OCI-LY1 (cell line): ENCODE measurements at regions not wholly inside any gene's neighbourhood (a gene's known extent, or its start where the extent isn't known, plus 50 kb on each side); places are given as distances from the start of the nearest gene placed in this dataset.

Experiments used
- H2AFZ ChIP-seq: fragments of 200-600 bp; sonication (generic), shearing (Covaris generic); 2 replicates; pipeline ENCODE4 v1.6.0; 2014; ENCODE audit warnings: antibody characterized with exemption, mild to moderate bottlenecking, low read length
- H3F3A ChIP-seq: fragments of 200-600 bp; sonication (generic), shearing (Covaris generic); 2 replicates; pipeline ENCODE4 v1.6.0; 2014; ENCODE audit warnings: mild to moderate bottlenecking, antibody characterized with exemption, low read length, moderate library complexity; ENCODE audit not compliant: insufficient read depth
- H3K27ac ChIP-seq: fragments of 200-600 bp; sonication (generic); 2 replicates; pipeline ENCODE4 v1.5.1; 2014; ENCODE audit warnings: low read length, mixed run types, mild to moderate bottlenecking, low read depth; ENCODE audit not compliant: poor library complexity, severe bottlenecking
- H3K27me3 ChIP-seq: fragments of 200-600 bp; sonication (generic); 2 replicates; pipeline ENCODE4 v1.6.0; 2014; ENCODE audit warnings: antibody characterized with exemption, mild to moderate bottlenecking, low read length, moderate library complexity; ENCODE audit not compliant: insufficient read depth
- H3K36me3 ChIP-seq: fragments of 200-600 bp; sonication (generic); 2 replicates; pipeline ENCODE4 v1.6.1; 2014; ENCODE audit warnings: mild to moderate bottlenecking, antibody characterized with exemption, low read length, moderate library complexity, mixed read lengths; ENCODE audit not compliant: insufficient read depth
- H3K4me1 ChIP-seq: fragments of 200-600 bp; sonication (generic); 2 replicates; pipeline ENCODE4 v1.5.1; 2014; ENCODE audit warnings: mild to moderate bottlenecking, low read length, moderate library complexity; ENCODE audit not compliant: insufficient read depth, severe bottlenecking
- H3K4me2 ChIP-seq: fragments of 200-600 bp; sonication (generic), shearing (Covaris generic); 2 replicates; pipeline ENCODE4 v1.6.1; 2014; ENCODE audit warnings: low read length
- H3K4me3 ChIP-seq: fragments of 200-600 bp; sonication (generic); 2 replicates; pipeline ENCODE4 v1.5.1; 2014; ENCODE audit warnings: low read length, low read depth, mild to moderate bottlenecking, mixed read lengths; ENCODE audit not compliant: poor library complexity, severe bottlenecking
- H3K79me2 ChIP-seq: fragments of 200-600 bp; shearing (Covaris generic); 2 replicates; pipeline ENCODE4 v1.6.1; 2016; ENCODE audit warnings: mixed run types, low read length, mixed read lengths; ENCODE audit not compliant: insufficient read depth
- H3K9ac ChIP-seq: fragments of 200-600 bp; sonication (generic), shearing (Covaris generic); 2 replicates; pipeline ENCODE4 v1.6.1; 2014; ENCODE audit warnings: mild to moderate bottlenecking, low read length, mixed read lengths
- H3K9me2 ChIP-seq: fragments of 200-600 bp; sonication (generic), shearing (Covaris generic); 2 replicates; pipeline ENCODE4 v1.6.1; 2014; ENCODE audit warnings: low read depth, mild to moderate bottlenecking, low read length, mixed read lengths
- H3K9me3 ChIP-seq: fragments of 200-600 bp; shearing (Covaris generic); 2 replicates; pipeline ENCODE4 v1.6.1; 2014; ENCODE audit warnings: low read length, mixed read lengths
- H4K20me1 ChIP-seq: fragments of 200-600 bp; sonication (generic), shearing (Covaris generic); 2 replicates; pipeline ENCODE4 v1.6.0; 2016; ENCODE audit warnings: mild to moderate bottlenecking, low read length; ENCODE audit not compliant: insufficient read depth
- EZH2 ChIP-seq: fragments of 200-600 bp; sonication (generic), shearing (Covaris generic); IDR thresholded peaks from 2 replicates; pipeline ENCODE4 v1.8.0; 2017; ENCODE audit warnings: borderline replicate concordance, mixed run types, mild to moderate bottlenecking, antibody characterized with exemption, low read length, moderate library complexity, mixed read lengths
- TF ChIP-seq, protein P1 (sequence below): fragments of 200-600 bp; sonication (generic), shearing (Covaris generic); IDR thresholded peaks from 2 replicates; pipeline ENCODE4 v1.5.1; 2017; ENCODE audit warnings: mild to moderate bottlenecking, antibody characterized with exemption, low read length, moderate library complexity, mixed read lengths

- no peak overlapping the region for H3K4me3 ChIP-seq
Measured at GRCh38 chr12:65602610-65603295, 221.5 kb upstream of the HMGA2 start.

GRCh38 chr12:65603438-65604351, 220.6 kb upstream of the HMGA2 start:
- no peak for TF ChIP-seq EZH2
- TF ChIP-seq, protein P1, sequence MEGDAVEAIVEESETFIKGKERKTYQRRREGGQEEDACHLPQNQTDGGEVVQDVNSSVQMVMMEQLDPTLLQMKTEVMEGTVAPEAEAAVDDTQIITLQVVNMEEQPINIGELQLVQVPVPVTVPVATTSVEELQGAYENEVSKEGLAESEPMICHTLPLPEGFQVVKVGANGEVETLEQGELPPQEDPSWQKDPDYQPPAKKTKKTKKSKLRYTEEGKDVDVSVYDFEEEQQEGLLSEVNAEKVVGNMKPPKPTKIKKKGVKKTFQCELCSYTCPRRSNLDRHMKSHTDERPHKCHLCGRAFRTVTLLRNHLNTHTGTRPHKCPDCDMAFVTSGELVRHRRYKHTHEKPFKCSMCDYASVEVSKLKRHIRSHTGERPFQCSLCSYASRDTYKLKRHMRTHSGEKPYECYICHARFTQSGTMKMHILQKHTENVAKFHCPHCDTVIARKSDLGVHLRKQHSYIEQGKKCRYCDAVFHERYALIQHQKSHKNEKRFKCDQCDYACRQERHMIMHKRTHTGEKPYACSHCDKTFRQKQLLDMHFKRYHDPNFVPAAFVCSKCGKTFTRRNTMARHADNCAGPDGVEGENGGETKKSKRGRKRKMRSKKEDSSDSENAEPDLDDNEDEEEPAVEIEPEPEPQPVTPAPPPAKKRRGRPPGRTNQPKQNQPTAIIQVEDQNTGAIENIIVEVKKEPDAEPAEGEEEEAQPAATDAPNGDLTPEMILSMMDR = no peak
- no peaks in the 10 kb centered on the region for H3K36me3 ChIP-seq
- H3K9me2 ChIP-seq = no peaks in the 10 kb centered on the region
- H4K20me1 ChIP-seq = no peaks in the 10 kb centered on the region
- no peaks in the 10 kb centered on the region for H3K9me3 ChIP-seq
- H3F3A ChIP-seq = no peaks in the 10 kb centered on the region
- no peaks in the 10 kb centered on the region for H3K4me1 ChIP-seq
- H3K4me2 ChIP-seq = no peak overlapping the region
- H2AFZ ChIP-seq = no peak overlapping the region
- H3K79me2 ChIP-seq = no peaks in the 10 kb centered on the region
- no peak overlapping the region for H3K27ac ChIP-seq
- H3K9ac ChIP-seq = no peak overlapping the region
- no peaks in the 10 kb centered on the region for H3K27me3 ChIP-seq
- H3K4me3 ChIP-seq = no peak overlapping the region

More at GRCh38 chr12:65602610-65603295, 221.5 kb upstream of the HMGA2 start:
- no peaks in the 10 kb centered on the region for H3K36me3 ChIP-seq
- H3K27me3 ChIP-seq = no peaks in the 10 kb centered on the region
- no peaks in the 10 kb centered on the region for H4K20me1 ChIP-seq
- no peaks in the 10 kb centered on the region for H3K4me1 ChIP-seq
- H3K4me2 ChIP-seq = no peak overlapping the region
- no peak overlapping the region for H3K27ac ChIP-seq
- no peaks in the 10 kb centered on the region for H3K9me2 ChIP-seq
- H3K79me2 ChIP-seq = no peaks in the 10 kb centered on the region
- H3F3A ChIP-seq = no peaks in the 10 kb centered on the region
- H2AFZ ChIP-seq = no peak overlapping the region
- H3K9me3 ChIP-seq = no peaks in the 10 kb centered on the region
- no peak for TF ChIP-seq EZH2
- TF ChIP-seq, protein P1 = peak; percentile 70
- H3K9ac ChIP-seq = no peak overlapping the region

DNA sequence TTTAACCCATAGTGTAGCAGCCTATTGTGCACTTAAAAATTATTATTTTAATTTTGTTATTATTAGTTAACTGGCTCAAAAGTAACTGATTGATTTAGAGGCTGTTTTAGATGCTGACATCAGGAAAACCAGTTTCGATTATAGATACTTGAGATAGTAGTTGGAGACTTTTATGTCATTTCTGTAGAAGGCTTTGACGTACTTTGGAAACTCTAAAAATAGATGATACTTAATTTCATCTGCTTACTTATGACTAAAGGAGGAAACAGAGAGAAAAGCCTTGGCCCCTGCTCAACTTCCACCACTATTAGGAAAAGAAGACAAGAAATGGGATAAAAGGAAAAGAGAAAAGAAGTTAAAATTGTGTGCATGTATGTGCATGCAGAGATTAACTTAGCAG, 219.3 kb upstream of the HMGA2 start:
- H3K27ac ChIP-seq = no peak overlapping the region
- H3K9me2 ChIP-seq = no peaks in the 10 kb centered on the region
- TF ChIP-seq, protein P1 = no peak
- TF ChIP-seq EZH2 = no peak
- H3K4me3 ChIP-seq = no peak overlapping the region
- H3K9ac ChIP-seq = no peak overlapping the region
- no peak overlapping the region for H3K4me2 ChIP-seq
- no peaks in the 10 kb centered on the region for H4K20me1 ChIP-seq
- no peaks in the 10 kb centered on the region for H3K4me1 ChIP-seq
- H3K9me3 ChIP-seq = no peaks in the 10 kb centered on the region
- no peaks in the 10 kb centered on the region for H3K27me3 ChIP-seq
- no peaks in the 10 kb centered on the region for H3K36me3 ChIP-seq
- H3F3A ChIP-seq = no peaks in the 10 kb centered on the region
- H3K79me2 ChIP-seq = no peaks in the 10 kb centered on the region
- no peak overlapping the region for H2AFZ ChIP-seq
